Nephron (organoid): ENCODE measurements at regions not wholly inside any gene's neighbourhood (a gene's known extent, or its start where the extent isn't known, plus 50 kb on each side); places are given as distances from the start of the nearest gene placed in this dataset.

Source experiments
- H3K27ac Mint-ChIP-seq, 3 experiments: 2 replicates each; pipeline ENCODE4 v1.8.0; 2020; ENCODE audit warnings: mixed read lengths in 3 of 3, mild to moderate bottlenecking in 2 of 3, moderate library complexity in 1 of 3
- H3K27me3 Mint-ChIP-seq: 2 replicates; pipeline ENCODE4 v1.8.0; 2021; ENCODE audit warnings: low read depth, mild to moderate bottlenecking, moderate library complexity, mixed read lengths
- H3K36me3 Mint-ChIP-seq: 2 replicates; pipeline ENCODE4 v1.8.0; 2020; ENCODE audit warnings: low read depth, mixed read lengths
- H3K4me1 Mint-ChIP-seq: 2 replicates; pipeline ENCODE4 v1.8.0; 2020; ENCODE audit warnings: mixed read lengths
- H3K4me3 Mint-ChIP-seq, 3 experiments: 2 replicates each; pipeline ENCODE4 v1.8.0; 2020; ENCODE audit warnings: mild to moderate bottlenecking in 3 of 3, mixed read lengths in 3 of 3, moderate library complexity in 2 of 3
- H3K9me3 Mint-ChIP-seq: 2 replicates; pipeline ENCODE4 v1.8.0; 2020; ENCODE audit warnings: mixed read lengths
- TF ChIP-seq, protein P1 (sequence below), 3 experiments: fragments of 200-600 bp; sonication (generic); IDR thresholded peaks; one replicate each; pipeline ENCODE4 v1.5.0; 2021; ENCODE audit warnings: antibody characterized with exemption in 3 of 3; ENCODE audit not compliant: unreplicated experiment in 3 of 3

DNA sequence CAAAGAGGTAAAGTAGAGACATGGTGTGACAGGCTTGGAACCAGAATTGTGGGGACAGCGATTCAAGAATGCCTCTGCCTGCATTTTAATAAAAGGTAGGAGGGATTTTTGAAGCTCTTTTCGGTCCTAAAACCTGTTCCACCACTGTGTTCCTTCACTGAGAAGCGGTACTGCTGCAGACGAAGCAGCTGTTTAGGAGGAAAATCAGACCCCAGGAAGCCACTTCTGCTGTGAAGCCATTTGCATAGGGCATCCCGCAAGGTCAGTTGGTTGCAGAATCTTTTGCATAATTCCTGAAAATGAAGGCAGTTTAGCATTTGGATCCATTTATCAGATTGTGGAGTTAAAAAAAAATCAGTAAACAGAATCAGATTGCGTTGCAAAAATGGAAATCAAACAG, 183.3 kb upstream of the PRKCQ start:
- Mint-ChIP-seq H3K4me1 (peaks cover 12% of the 10 kb centered on the region), H3K9me3 (peaks cover 11% of the 10 kb centered on the region), H3K27me3 (no peaks in the 10 kb centered on the region), H3K27ac (no peak overlapping the region), H3K36me3 (peaks cover 4% of the 10 kb centered on the region), H3K4me3 (no peak overlapping the region)
- TF ChIP-seq, protein P1, sequence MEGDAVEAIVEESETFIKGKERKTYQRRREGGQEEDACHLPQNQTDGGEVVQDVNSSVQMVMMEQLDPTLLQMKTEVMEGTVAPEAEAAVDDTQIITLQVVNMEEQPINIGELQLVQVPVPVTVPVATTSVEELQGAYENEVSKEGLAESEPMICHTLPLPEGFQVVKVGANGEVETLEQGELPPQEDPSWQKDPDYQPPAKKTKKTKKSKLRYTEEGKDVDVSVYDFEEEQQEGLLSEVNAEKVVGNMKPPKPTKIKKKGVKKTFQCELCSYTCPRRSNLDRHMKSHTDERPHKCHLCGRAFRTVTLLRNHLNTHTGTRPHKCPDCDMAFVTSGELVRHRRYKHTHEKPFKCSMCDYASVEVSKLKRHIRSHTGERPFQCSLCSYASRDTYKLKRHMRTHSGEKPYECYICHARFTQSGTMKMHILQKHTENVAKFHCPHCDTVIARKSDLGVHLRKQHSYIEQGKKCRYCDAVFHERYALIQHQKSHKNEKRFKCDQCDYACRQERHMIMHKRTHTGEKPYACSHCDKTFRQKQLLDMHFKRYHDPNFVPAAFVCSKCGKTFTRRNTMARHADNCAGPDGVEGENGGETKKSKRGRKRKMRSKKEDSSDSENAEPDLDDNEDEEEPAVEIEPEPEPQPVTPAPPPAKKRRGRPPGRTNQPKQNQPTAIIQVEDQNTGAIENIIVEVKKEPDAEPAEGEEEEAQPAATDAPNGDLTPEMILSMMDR (IDR thresholded peaks at IDR 0.05; ENCODE audit: unreplicated experiment in 3 of 3): no peak

DNA sequence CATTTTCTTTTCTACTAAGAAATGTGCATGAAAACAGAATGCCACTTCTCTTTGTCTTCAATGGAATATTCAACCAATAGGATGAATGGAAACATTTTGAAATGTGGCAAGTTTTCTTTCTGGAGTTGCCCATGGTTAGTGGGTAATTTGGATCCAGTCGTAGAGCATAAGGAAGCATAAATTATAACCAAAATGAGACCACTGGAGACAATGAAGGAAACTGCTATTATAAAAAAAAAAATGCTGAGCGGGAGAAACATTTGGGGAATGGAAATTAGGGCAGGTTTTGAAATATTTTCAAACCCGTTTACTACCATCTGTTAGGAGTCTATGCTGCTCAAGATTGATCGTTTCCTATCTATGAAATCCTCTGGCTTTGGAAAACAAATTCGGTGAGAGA, 182.9 kb upstream of the PRKCQ start:
- Mint-ChIP-seq H3K4me3 (no peak overlapping the region), H3K27ac (no peak overlapping the region), H3K27me3 (no peaks in the 10 kb centered on the region), H3K9me3 (peaks cover 11% of the 10 kb centered on the region), H3K36me3 (peaks cover 4% of the 10 kb centered on the region), H3K4me1 (peaks cover 12% of the 10 kb centered on the region)
- TF ChIP-seq, protein P1 (IDR thresholded peaks at IDR 0.05; ENCODE audit: unreplicated experiment in 3 of 3): no peak

DNA sequence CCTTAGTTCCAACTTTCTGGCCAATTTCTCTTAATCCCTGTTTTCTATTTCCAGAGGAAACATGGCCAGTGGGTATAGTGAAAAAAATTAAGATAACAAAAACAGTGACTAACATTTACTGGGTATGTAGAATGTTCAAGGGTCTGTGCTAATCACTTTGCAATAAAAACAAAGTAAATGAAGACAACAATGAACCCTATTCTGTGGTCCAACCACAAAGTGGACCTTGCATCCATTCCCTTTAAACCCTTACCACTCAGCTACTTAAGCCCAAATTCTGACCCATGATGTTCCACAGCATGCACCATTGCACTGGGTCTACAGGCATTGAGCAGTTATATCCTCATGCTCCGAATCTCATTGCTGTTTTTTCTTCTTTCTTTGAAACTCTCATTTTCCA, 179.9 kb upstream of the PRKCQ start:
- TF ChIP-seq, protein P1 (IDR thresholded peaks at IDR 0.05; ENCODE audit: unreplicated experiment in 3 of 3): no peak
- peaks cover 4% of the 10 kb centered on the region for H3K36me3 Mint-ChIP-seq
- no peak overlapping the region for H3K4me3 Mint-ChIP-seq
- H3K27ac Mint-ChIP-seq: no peak overlapping the region
- H3K4me1 Mint-ChIP-seq: peaks cover 14% of the 10 kb centered on the region
- peaks cover 8% of the 10 kb centered on the region for H3K27me3 Mint-ChIP-seq
- H3K9me3 Mint-ChIP-seq: peaks cover 11% of the 10 kb centered on the region

DNA sequence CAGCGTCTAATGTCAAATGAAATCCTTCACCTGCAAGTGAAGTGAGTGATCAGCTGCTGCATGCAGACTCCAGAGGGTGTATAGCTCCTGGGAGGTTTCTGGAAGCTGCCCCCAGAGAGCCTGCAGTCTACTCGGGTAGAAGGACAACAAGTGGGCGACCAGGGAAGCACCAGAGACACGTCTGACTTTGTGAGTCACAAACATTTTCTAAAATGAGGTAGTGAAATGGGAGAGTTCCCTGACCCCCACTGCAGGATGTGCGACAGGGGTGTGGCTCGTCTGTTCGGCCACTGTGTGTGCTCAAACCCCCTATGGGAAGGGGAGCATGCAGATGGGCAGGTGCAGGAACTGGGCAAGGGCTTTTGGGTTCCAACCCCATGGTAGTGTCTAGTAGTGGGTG, 177.1 kb upstream of the PRKCQ start:
- Mint-ChIP-seq H3K4me1 (peaks cover 23% of the 10 kb centered on the region), H3K27ac (peak overlapping the region in 2 of 3 experiments; percentile 32 to 72), H3K9me3 (peaks cover 11% of the 10 kb centered on the region), H3K4me3 (no peak overlapping the region), H3K27me3 (peaks cover 17% of the 10 kb centered on the region), H3K36me3 (peaks cover 4% of the 10 kb centered on the region)
- TF ChIP-seq, protein P1 (IDR thresholded peaks at IDR 0.05; ENCODE audit: unreplicated experiment in 3 of 3): no peak

DNA sequence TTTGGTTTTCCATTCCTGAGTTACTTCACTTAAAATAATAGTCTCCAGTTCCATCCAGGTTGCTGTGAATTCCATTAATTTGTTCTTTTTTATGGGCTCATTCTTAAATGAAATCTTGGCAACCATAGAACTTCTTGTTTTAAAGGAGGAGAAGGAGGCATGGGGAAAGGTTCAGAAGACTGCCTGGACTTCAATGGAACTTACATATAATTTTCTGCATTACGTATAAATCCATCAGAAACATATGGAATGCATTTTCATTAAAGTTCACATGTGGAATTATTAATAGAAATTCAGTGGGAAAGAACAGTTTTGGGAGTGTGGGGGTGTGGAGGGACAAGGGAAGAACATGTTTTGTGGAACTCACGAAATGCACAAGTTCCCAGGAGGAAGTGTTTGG, 176.6 kb upstream of the PRKCQ start:
- peaks cover 23% of the 10 kb centered on the region for H3K4me1 Mint-ChIP-seq
- peaks cover 4% of the 10 kb centered on the region for H3K36me3 Mint-ChIP-seq
- H3K9me3 Mint-ChIP-seq: peaks cover 11% of the 10 kb centered on the region
- TF ChIP-seq, protein P1 (IDR thresholded peaks at IDR 0.05; ENCODE audit: unreplicated experiment in 3 of 3): no peak
- peaks cover 17% of the 10 kb centered on the region for H3K27me3 Mint-ChIP-seq
- no peak overlapping the region for H3K4me3 Mint-ChIP-seq
- H3K27ac Mint-ChIP-seq: peak overlapping the region in 2 of 3 experiments; percentile 32 to 72

DNA sequence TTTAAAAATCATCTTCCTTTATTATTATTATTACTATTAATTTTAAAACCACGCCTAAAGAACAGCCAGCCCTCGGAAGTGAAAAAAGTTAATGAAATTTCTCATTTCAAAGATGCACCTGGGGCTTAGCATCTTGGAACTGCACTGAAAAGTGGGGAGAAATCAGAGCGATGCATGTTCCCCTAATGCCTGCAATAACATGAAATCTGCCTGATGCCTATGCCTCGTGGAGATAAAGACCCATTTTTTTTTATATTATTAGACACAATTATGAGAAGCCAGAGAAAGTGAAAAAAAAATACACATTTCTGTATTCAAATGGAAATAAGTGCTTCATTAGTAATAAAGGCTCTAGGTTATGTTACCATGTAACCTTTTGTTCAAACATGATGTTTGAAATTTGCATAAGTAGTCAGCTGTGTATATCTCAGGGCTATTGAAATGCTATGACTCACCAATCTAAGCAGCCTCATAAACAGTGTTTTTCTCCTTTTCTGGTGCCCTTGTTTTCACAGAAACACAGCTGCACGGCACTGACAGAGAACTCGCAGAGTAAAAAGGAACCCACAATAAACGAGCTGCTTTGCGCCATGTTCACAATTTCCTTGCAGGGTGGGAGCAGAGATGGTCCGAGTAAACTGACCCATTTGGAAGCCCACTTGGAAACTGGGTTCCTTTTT, 175.8 kb upstream of the PRKCQ start:
- Mint-ChIP-seq H3K27me3 (peaks cover 21% of the 10 kb centered on the region), H3K9me3 (peaks cover 8% of the 10 kb centered on the region), H3K4me1 (peaks cover 23% of the 10 kb centered on the region), H3K4me3 (no peak overlapping the region), H3K36me3 (no peaks in the 10 kb centered on the region), H3K27ac (peak overlapping the region in 1 of 3 experiments; percentile 32)
- TF ChIP-seq, protein P1 (IDR thresholded peaks at IDR 0.05; ENCODE audit: unreplicated experiment in 3 of 3): no peak
